ENCODE measurements at regions not wholly inside any gene's neighbourhood (a gene's known extent, or its start where the extent isn't known, plus 50 kb on each side); places are given as distances from the start of the nearest gene placed in this dataset.

DNA sequence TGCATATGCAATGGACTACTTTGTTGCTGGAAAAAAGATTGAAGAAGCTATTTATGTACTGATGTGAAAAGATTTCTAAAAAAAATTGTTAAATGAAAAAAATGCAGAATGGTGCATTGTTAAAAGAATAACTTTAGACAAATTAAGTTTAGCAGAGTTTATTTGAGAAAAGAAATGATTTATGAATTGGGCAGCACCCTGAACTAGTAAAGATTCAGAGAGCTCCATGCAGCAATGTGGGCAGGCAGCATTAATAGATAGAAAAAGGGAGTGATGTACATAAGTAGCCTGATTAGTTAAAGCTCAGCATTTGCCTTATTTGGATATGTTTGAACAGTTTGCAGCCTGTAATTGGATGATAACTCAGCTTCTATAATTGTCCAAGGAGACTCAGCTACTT, 677.9 kb upstream of the SEMA6A start:
- TF ChIP-seq STAT1 (IDR thresholded peaks at IDR 0.05; ENCODE audit: unreplicated experiment) (no peak), EZH2 (IDR thresholded peaks at IDR 0.05; ENCODE audit: low read depth, unreplicated experiment) (no peak), EZH2phosphoT487 (IDR thresholded peaks at IDR 0.05; ENCODE audit: unreplicated experiment) (no peak), POLR2AphosphoS5 (IDR thresholded peaks at IDR 0.05; ENCODE audit: low read depth) (no peak), NANOG (IDR thresholded peaks at IDR 0.05; ENCODE audit: borderline replicate concordance) (no peak), JUNB (IDR thresholded peaks at IDR 0.05; ENCODE audit: unreplicated experiment) (no peak), CREB1 (CRISPR knock-in tag; IDR thresholded peaks at IDR 0.05; ENCODE audit: low read depth) (no peak)
- TF ChIP-seq, protein P1, sequence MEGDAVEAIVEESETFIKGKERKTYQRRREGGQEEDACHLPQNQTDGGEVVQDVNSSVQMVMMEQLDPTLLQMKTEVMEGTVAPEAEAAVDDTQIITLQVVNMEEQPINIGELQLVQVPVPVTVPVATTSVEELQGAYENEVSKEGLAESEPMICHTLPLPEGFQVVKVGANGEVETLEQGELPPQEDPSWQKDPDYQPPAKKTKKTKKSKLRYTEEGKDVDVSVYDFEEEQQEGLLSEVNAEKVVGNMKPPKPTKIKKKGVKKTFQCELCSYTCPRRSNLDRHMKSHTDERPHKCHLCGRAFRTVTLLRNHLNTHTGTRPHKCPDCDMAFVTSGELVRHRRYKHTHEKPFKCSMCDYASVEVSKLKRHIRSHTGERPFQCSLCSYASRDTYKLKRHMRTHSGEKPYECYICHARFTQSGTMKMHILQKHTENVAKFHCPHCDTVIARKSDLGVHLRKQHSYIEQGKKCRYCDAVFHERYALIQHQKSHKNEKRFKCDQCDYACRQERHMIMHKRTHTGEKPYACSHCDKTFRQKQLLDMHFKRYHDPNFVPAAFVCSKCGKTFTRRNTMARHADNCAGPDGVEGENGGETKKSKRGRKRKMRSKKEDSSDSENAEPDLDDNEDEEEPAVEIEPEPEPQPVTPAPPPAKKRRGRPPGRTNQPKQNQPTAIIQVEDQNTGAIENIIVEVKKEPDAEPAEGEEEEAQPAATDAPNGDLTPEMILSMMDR (conservative IDR thresholded peaks at IDR 0.05; ENCODE audit: low read depth in 2 of 2): no peak
- TF ChIP-seq, protein P2, sequence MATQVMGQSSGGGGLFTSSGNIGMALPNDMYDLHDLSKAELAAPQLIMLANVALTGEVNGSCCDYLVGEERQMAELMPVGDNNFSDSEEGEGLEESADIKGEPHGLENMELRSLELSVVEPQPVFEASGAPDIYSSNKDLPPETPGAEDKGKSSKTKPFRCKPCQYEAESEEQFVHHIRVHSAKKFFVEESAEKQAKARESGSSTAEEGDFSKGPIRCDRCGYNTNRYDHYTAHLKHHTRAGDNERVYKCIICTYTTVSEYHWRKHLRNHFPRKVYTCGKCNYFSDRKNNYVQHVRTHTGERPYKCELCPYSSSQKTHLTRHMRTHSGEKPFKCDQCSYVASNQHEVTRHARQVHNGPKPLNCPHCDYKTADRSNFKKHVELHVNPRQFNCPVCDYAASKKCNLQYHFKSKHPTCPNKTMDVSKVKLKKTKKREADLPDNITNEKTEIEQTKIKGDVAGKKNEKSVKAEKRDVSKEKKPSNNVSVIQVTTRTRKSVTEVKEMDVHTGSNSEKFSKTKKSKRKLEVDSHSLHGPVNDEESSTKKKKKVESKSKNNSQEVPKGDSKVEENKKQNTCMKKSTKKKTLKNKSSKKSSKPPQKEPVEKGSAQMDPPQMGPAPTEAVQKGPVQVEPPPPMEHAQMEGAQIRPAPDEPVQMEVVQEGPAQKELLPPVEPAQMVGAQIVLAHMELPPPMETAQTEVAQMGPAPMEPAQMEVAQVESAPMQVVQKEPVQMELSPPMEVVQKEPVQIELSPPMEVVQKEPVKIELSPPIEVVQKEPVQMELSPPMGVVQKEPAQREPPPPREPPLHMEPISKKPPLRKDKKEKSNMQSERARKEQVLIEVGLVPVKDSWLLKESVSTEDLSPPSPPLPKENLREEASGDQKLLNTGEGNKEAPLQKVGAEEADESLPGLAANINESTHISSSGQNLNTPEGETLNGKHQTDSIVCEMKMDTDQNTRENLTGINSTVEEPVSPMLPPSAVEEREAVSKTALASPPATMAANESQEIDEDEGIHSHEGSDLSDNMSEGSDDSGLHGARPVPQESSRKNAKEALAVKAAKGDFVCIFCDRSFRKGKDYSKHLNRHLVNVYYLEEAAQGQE (IDR thresholded peaks at IDR 0.05; ENCODE audit: unreplicated experiment): no peak
- TF ChIP-seq, protein P3, sequence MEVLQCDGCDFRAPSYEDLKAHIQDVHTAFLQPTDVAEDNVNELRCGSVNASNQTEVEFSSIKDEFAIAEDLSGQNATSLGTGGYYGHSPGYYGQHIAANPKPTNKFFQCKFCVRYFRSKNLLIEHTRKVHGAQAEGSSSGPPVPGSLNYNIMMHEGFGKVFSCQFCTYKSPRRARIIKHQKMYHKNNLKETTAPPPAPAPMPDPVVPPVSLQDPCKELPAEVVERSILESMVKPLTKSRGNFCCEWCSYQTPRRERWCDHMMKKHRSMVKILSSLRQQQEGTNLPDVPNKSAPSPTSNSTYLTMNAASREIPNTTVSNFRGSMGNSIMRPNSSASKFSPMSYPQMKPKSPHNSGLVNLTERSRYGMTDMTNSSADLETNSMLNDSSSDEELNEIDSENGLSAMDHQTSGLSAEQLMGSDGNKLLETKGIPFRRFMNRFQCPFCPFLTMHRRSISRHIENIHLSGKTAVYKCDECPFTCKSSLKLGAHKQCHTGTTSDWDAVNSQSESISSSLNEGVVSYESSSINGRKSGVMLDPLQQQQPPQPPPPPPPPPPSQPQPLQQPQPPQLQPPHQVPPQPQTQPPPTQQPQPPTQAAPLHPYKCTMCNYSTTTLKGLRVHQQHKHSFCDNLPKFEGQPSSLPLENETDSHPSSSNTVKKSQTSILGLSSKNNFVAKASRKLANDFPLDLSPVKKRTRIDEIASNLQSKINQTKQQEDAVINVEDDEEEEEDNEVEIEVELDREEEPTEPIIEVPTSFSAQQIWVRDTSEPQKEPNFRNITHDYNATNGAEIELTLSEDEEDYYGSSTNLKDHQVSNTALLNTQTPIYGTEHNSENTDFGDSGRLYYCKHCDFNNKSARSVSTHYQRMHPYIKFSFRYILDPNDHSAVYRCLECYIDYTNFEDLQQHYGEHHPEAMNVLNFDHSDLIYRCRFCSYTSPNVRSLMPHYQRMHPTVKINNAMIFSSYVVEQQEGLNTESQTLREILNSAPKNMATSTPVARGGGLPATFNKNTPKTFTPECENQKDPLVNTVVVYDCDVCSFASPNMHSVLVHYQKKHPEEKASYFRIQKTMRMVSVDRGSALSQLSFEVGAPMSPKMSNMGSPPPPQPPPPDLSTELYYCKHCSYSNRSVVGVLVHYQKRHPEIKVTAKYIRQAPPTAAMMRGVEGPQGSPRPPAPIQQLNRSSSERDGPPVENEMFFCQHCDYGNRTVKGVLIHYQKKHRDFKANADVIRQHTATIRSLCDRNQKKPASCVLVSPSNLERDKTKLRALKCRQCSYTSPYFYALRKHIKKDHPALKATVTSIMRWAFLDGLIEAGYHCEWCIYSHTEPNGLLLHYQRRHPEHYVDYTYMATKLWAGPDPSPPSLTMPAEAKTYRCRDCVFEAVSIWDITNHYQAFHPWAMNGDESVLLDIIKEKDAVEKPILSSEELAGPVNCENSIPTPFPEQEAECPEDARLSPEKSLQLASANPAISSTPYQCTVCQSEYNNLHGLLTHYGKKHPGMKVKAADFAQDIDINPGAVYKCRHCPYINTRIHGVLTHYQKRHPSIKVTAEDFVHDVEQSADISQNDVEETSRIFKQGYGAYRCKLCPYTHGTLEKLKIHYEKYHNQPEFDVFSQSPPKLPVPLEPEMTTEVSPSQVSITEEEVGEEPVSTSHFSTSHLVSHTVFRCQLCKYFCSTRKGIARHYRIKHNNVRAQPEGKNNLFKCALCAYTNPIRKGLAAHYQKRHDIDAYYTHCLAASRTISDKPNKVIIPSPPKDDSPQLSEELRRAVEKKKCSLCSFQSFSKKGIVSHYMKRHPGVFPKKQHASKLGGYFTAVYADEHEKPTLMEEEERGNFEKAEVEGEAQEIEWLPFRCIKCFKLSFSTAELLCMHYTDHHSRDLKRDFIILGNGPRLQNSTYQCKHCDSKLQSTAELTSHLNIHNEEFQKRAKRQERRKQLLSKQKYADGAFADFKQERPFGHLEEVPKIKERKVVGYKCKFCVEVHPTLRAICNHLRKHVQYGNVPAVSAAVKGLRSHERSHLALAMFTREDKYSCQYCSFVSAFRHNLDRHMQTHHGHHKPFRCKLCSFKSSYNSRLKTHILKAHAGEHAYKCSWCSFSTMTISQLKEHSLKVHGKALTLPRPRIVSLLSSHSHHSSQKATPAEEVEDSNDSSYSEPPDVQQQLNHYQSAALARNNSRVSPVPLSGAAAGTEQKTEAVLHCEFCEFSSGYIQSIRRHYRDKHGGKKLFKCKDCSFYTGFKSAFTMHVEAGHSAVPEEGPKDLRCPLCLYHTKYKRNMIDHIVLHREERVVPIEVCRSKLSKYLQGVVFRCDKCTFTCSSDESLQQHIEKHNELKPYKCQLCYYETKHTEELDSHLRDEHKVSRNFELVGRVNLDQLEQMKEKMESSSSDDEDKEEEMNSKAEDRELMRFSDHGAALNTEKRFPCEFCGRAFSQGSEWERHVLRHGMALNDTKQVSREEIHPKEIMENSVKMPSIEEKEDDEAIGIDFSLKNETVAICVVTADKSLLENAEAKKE (CRISPR knock-in tag; IDR thresholded peaks at IDR 0.05): no peak

Data from GM23338 (cell line).